ENCODE measurements at regions not wholly inside any gene's neighbourhood (a gene's known extent, or its start where the extent isn't known, plus 50 kb on each side); places are given as distances from the start of the nearest gene placed in this dataset.

DNA sequence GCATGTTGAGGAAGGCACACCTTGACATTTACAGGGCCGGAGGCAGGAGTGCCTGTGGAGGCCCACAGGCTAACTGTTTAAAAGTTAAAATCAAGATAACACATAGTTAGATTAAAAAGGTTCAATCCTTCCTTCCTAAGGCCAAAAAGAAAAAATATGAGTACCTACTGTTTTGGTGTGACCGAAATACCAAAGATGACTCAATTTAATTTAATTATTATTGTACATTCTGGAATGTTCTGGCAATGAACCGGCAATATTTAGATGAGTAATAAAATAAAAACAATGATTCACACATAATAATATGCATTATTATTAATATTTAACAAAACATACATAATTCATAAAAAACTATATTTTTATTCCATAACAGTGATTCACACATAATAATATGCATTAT, 136.8 kb upstream of the NTF3 start:
- no peaks in the 10 kb centered on the region for H3K79me2 ChIP-seq (ENCODE audit: insufficient read depth)
- no peaks in the 10 kb centered on the region for H3F3A ChIP-seq (replicated peaks; ENCODE audit: insufficient read depth)
- ChIA-PET POLR2A (no interaction called here), CTCF (no interaction called here)
- no peaks in the 10 kb centered on the region for H3K27me3 ChIP-seq (ENCODE audit: insufficient read depth)
- H3K4me1 ChIP-seq (ENCODE audit: control insufficient read depth in 1 of 2, insufficient read depth in 2 of 2, low read depth in 1 of 2, low read length in 1 of 2): peaks cover 0 to 4% of the 10 kb centered on the region in 2 experiments; a peak in 1 of 4 replicates
- H3K9me3 ChIP-seq: no peaks in the 10 kb centered on the region
- 37% methylated on average over 3 of the region's 3 CpGs for WGBS (ENCODE audit: low lambda C conversion rate)
- no peak overlapping the region for H3K4me3 ChIP-seq (ENCODE audit: low read depth in 2 of 2, low read length in 1 of 2)
- H3K4me2 ChIP-seq: 0 out of 2 replicates have a peak overlapping the region, but pooled peaks have one; percentile 1
- no peak for DNase-seq
- H3K27ac ChIP-seq (ENCODE audit: low read depth in 2 of 2, low read length in 1 of 2): no peak overlapping the region
- no peak for TF ChIP-seq POLR2AphosphoS5 (IDR thresholded peaks at IDR 0.05; ENCODE audit: low read depth, low read length)
- no peak for TF ChIP-seq CHD2 (IDR thresholded peaks at IDR 0.05; ENCODE audit: low read length, partially characterized antibody)
- 0 out of 2 replicates have a peak, but pooled peaks have one; percentile 10 for TF ChIP-seq FOSL2 (IDR thresholded peaks at IDR 0.05; ENCODE audit: borderline replicate concordance, low read depth)
- H4K20me1 ChIP-seq (ENCODE audit: insufficient read depth): no peaks in the 10 kb centered on the region
- no peaks in the 10 kb centered on the region for H3K36me3 ChIP-seq (replicated peaks in 1 of 2; ENCODE audit: control insufficient read depth in 1 of 2, insufficient read depth in 2 of 2, low read length in 1 of 2)
- H3K9ac ChIP-seq: no peak overlapping the region
- H3K9me2 ChIP-seq: no peaks in the 10 kb centered on the region
- no peak overlapping the region for H2AFZ ChIP-seq (ENCODE audit: low read depth)

DNA sequence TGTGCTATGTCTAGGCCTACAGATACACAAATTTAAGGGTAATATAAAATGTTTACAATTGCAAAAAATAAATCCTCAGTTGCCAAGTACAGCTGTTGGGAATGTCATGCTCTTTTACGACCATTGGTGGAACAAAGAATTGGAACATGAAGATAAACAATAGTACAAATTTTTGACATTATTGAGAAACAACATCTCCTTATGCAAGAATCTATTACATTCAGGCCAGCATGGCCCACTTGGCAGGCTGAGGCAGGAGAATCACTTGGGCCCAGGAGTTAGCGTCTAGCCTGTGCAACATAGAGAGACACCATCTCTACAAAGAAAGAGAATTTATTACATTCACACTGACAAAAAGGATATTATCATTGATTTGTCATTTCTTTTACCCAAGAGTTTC, 135.9 kb upstream of the NTF3 start:
- H3K36me3 ChIP-seq (replicated peaks in 1 of 2; ENCODE audit: control insufficient read depth in 1 of 2, insufficient read depth in 2 of 2, low read length in 1 of 2): no peaks in the 10 kb centered on the region
- H3K4me3 ChIP-seq (ENCODE audit: low read depth in 2 of 2, low read length in 1 of 2): no peak overlapping the region
- WGBS (ENCODE audit: low lambda C conversion rate): 91% methylated on average over 2 of the region's 2 CpGs
- H2AFZ ChIP-seq (ENCODE audit: low read depth): no peak overlapping the region
- no peaks in the 10 kb centered on the region for H3K9me2 ChIP-seq
- TF ChIP-seq RCOR1 (IDR thresholded peaks at IDR 0.05; ENCODE audit: low read length) (no peak), CHD2 (IDR thresholded peaks at IDR 0.05; ENCODE audit: low read length, partially characterized antibody) (no peak), SMC3 (IDR thresholded peaks at IDR 0.05; ENCODE audit: low read depth, low read length) (no peak), NFIC (IDR thresholded peaks at IDR 0.05; ENCODE audit: borderline replicate concordance) (no peak), JUND (IDR thresholded peaks at IDR 0.05) (no peak), RXRA (IDR thresholded peaks at IDR 0.05; ENCODE audit: borderline replicate concordance, low read depth) (no peak), FOXM1 (IDR thresholded peaks at IDR 0.05; ENCODE audit: low read depth) (no peak), GABPA (IDR thresholded peaks at IDR 0.05; ENCODE audit: low read depth) (no peak), POLR2AphosphoS5 (IDR thresholded peaks at IDR 0.05; ENCODE audit: low read depth, low read length) (no peak), FOXJ3 (CRISPR knock-in tag; IDR thresholded peaks at IDR 0.05) (no peak), EP300 (IDR thresholded peaks at IDR 0.05; ENCODE audit: borderline replicate concordance in 1 of 2, low read depth in 1 of 2, low read length in 1 of 2) (no peak), TEAD4 (IDR thresholded peaks at IDR 0.05; ENCODE audit: borderline replicate concordance, insufficient read depth) (no peak), TAF1 (IDR thresholded peaks at IDR 0.05; ENCODE audit: borderline replicate concordance, low read depth, low read length) (no peak)
- TF ChIP-seq, protein P1, sequence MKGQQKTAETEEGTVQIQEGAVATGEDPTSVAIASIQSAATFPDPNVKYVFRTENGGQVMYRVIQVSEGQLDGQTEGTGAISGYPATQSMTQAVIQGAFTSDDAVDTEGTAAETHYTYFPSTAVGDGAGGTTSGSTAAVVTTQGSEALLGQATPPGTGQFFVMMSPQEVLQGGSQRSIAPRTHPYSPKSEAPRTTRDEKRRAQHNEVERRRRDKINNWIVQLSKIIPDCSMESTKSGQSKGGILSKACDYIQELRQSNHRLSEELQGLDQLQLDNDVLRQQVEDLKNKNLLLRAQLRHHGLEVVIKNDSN (IDR thresholded peaks at IDR 0.05; ENCODE audit: borderline replicate concordance, low read depth): no peak
- TF ChIP-seq, protein P2, sequence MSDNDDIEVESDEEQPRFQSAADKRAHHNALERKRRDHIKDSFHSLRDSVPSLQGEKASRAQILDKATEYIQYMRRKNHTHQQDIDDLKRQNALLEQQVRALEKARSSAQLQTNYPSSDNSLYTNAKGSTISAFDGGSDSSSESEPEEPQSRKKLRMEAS (IDR thresholded peaks at IDR 0.05; ENCODE audit: low read depth): no peak
- TF ChIP-seq, protein P3, sequence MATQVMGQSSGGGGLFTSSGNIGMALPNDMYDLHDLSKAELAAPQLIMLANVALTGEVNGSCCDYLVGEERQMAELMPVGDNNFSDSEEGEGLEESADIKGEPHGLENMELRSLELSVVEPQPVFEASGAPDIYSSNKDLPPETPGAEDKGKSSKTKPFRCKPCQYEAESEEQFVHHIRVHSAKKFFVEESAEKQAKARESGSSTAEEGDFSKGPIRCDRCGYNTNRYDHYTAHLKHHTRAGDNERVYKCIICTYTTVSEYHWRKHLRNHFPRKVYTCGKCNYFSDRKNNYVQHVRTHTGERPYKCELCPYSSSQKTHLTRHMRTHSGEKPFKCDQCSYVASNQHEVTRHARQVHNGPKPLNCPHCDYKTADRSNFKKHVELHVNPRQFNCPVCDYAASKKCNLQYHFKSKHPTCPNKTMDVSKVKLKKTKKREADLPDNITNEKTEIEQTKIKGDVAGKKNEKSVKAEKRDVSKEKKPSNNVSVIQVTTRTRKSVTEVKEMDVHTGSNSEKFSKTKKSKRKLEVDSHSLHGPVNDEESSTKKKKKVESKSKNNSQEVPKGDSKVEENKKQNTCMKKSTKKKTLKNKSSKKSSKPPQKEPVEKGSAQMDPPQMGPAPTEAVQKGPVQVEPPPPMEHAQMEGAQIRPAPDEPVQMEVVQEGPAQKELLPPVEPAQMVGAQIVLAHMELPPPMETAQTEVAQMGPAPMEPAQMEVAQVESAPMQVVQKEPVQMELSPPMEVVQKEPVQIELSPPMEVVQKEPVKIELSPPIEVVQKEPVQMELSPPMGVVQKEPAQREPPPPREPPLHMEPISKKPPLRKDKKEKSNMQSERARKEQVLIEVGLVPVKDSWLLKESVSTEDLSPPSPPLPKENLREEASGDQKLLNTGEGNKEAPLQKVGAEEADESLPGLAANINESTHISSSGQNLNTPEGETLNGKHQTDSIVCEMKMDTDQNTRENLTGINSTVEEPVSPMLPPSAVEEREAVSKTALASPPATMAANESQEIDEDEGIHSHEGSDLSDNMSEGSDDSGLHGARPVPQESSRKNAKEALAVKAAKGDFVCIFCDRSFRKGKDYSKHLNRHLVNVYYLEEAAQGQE (IDR thresholded peaks at IDR 0.05; ENCODE audit: low read depth, low read length): no peak
- TF ChIP-seq, protein P4, sequence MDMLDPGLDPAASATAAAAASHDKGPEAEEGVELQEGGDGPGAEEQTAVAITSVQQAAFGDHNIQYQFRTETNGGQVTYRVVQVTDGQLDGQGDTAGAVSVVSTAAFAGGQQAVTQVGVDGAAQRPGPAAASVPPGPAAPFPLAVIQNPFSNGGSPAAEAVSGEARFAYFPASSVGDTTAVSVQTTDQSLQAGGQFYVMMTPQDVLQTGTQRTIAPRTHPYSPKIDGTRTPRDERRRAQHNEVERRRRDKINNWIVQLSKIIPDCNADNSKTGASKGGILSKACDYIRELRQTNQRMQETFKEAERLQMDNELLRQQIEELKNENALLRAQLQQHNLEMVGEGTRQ (IDR thresholded peaks at IDR 0.05; ENCODE audit: borderline replicate concordance, low read depth, low read length): no peak
- TF ChIP-seq, protein P5, sequence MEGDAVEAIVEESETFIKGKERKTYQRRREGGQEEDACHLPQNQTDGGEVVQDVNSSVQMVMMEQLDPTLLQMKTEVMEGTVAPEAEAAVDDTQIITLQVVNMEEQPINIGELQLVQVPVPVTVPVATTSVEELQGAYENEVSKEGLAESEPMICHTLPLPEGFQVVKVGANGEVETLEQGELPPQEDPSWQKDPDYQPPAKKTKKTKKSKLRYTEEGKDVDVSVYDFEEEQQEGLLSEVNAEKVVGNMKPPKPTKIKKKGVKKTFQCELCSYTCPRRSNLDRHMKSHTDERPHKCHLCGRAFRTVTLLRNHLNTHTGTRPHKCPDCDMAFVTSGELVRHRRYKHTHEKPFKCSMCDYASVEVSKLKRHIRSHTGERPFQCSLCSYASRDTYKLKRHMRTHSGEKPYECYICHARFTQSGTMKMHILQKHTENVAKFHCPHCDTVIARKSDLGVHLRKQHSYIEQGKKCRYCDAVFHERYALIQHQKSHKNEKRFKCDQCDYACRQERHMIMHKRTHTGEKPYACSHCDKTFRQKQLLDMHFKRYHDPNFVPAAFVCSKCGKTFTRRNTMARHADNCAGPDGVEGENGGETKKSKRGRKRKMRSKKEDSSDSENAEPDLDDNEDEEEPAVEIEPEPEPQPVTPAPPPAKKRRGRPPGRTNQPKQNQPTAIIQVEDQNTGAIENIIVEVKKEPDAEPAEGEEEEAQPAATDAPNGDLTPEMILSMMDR (IDR thresholded peaks at IDR 0.05): no peak
- H3K4me1 ChIP-seq (ENCODE audit: control insufficient read depth in 1 of 2, insufficient read depth in 2 of 2, low read depth in 1 of 2, low read length in 1 of 2): peaks cover 0 to 4% of the 10 kb centered on the region in 2 experiments; a peak in 1 of 4 replicates
- H3K79me2 ChIP-seq (ENCODE audit: insufficient read depth): no peaks in the 10 kb centered on the region
- ChIA-PET CTCF (no interaction called here), POLR2A (no interaction called here)
- H3F3A ChIP-seq (replicated peaks; ENCODE audit: insufficient read depth): no peaks in the 10 kb centered on the region
- DNase-seq: no peak
- no peak overlapping the region for H3K27ac ChIP-seq (ENCODE audit: low read depth in 2 of 2, low read length in 1 of 2)
- no peaks in the 10 kb centered on the region for H3K27me3 ChIP-seq (ENCODE audit: insufficient read depth)
- H3K9me3 ChIP-seq: no peaks in the 10 kb centered on the region
- no peaks in the 10 kb centered on the region for H4K20me1 ChIP-seq (ENCODE audit: insufficient read depth)
- no peak overlapping the region for H3K9ac ChIP-seq
- no peak overlapping the region for H3K4me2 ChIP-seq
